ENCODE measurements at regions not wholly inside any gene's neighbourhood (a gene's known extent, or its start where the extent isn't known, plus 50 kb on each side); places are given as distances from the start of the nearest gene placed in this dataset.

DNA sequence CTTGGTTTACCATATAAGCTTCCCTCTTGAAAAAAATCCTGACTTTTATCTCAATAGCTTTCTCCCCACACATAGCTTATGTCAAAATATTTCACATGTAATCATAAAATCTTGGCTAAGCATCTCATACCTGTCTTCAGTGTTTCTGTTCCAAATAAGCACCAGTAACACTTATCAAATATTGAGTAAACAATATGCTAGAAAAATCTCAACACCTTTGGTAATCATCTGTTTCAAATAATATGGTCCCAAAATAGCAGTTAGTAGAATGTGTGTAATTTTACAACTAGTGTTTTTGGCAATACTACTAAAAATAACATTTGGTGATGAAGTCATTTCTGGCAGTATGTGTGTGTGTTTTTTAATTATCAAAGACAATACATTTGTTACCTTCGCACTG, 2138.2 kb downstream of the PCDH7 start:
- H3K27me3 ChIP-seq (ENCODE audit: control insufficient read depth, insufficient read depth, low read length): no peaks in the 10 kb centered on the region
- H3K36me3 ChIP-seq (ENCODE audit: control insufficient read depth, insufficient read depth, low read length): no peaks in the 10 kb centered on the region
- TF ChIP-seq, protein P1, sequence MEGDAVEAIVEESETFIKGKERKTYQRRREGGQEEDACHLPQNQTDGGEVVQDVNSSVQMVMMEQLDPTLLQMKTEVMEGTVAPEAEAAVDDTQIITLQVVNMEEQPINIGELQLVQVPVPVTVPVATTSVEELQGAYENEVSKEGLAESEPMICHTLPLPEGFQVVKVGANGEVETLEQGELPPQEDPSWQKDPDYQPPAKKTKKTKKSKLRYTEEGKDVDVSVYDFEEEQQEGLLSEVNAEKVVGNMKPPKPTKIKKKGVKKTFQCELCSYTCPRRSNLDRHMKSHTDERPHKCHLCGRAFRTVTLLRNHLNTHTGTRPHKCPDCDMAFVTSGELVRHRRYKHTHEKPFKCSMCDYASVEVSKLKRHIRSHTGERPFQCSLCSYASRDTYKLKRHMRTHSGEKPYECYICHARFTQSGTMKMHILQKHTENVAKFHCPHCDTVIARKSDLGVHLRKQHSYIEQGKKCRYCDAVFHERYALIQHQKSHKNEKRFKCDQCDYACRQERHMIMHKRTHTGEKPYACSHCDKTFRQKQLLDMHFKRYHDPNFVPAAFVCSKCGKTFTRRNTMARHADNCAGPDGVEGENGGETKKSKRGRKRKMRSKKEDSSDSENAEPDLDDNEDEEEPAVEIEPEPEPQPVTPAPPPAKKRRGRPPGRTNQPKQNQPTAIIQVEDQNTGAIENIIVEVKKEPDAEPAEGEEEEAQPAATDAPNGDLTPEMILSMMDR (IDR thresholded peaks at IDR 0.05; ENCODE audit: insufficient read depth, low read length, poor library complexity, severe bottlenecking): no peak
- no peak for DNase-seq (ENCODE audit: low read depth)
- H3K4me3 ChIP-seq (ENCODE audit: low read depth, low read length): no peak overlapping the region

DNA sequence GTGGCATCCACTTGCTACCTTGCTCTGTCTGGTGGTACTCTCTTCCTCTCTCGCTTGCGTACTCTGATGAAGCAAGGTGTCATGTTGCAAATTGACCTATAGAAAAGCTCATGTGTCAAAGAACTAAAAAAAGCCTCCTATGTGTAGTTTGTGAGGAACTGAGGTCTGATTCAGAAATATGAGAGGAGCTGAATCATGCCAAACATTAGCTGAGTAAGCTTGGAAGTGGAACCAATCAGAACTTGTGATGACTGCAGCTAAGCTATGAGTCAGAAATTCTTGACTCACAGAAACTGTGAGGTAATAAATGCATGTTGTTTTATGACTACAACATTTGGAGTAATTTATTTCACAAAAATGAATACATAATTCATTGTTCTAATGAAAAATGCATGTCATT, 2138.8 kb downstream of the PCDH7 start:
- no peaks in the 10 kb centered on the region for H3K27me3 ChIP-seq (ENCODE audit: control insufficient read depth, insufficient read depth, low read length)
- TF ChIP-seq, protein P1 (IDR thresholded peaks at IDR 0.05; ENCODE audit: insufficient read depth, low read length, poor library complexity, severe bottlenecking): no peak
- H3K4me3 ChIP-seq (ENCODE audit: low read depth, low read length): no peak overlapping the region
- peak; percentile 71 for DNase-seq (ENCODE audit: low read depth)
- no peaks in the 10 kb centered on the region for H3K36me3 ChIP-seq (ENCODE audit: control insufficient read depth, insufficient read depth, low read length)

DNA sequence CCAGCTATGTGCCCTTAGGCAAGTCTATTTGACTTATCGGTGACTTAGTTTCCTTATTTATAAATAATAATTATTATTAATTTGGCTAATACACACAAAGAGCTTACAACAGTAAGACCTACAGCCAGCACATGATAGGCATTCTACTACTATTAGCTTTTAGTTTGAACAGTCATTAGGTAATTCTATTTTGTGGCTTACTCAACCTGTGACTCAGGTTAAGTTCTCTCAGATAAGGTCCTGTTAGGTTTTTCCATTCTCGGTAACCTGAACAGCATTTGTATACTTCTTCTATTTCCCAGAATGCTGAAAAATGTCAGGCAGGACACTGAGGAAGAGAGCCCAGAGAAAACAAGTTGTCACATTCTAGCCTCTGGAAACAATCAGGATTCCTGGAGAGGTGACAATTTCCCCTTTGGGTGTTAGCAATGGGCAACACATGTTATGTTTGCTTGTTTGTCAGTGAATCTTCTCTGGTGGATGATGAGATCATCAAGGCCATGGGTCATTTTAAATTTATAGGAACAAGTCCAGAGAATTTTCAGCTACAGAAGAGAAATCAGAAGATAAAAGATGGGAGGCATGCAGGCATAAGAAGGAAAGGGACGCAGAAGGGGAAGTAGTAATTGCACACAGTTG, 2144.7 kb downstream of the PCDH7 start:
- Histone ChIP-seq H3K27me3 (ENCODE audit: control insufficient read depth, insufficient read depth, low read length) (no peaks in the 10 kb centered on the region), H3K36me3 (ENCODE audit: control insufficient read depth, insufficient read depth, low read length) (no peaks in the 10 kb centered on the region), H3K4me3 (ENCODE audit: low read depth, low read length) (no peak overlapping the region)
- TF ChIP-seq, protein P1 (IDR thresholded peaks at IDR 0.05; ENCODE audit: insufficient read depth, low read length, poor library complexity, severe bottlenecking): no peak
- DNase-seq (ENCODE audit: low read depth): no peak

DNA sequence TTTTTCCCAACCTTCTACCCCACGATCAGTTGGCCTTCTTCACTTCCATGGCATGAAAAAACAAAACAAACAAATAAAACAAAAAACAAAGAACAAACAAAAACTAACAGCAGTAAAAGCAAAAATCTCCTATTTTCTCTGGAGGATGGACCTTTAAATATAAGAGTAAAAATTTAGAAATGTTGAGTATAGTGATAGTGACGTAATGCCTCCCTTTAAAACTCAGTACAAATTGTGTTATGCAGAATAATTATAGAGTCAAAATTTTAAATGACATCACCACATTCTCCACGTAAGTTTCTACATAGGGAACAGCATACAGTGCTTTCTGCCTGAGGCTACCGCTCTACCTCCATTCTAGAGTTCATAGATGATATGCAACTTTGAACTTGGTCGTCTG, 2156.4 kb downstream of the PCDH7 start:
- H3K36me3 ChIP-seq (ENCODE audit: control insufficient read depth, insufficient read depth, low read length): no peaks in the 10 kb centered on the region

DNA sequence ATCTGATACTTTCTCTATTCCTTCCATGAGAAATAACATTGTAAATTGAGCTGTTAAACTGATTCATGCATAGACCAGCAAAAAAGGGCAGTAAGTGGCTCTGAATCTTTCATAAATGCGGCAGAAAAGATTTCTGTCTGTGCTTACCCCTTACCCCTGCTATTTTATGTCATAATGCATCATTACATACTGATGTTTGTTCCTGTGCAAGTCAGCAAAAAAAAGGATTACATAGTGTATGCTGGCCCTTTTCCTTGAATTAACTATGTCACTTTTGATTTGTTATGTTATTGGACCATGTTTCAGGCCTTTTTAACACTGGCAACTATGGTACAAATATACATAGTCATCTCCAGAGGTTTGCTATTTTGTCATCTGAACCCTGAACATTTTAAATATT, 2159.7 kb downstream of the PCDH7 start:
- H3K4me3 ChIP-seq (ENCODE audit: low read depth, low read length): no peak overlapping the region
- no peaks in the 10 kb centered on the region for H3K36me3 ChIP-seq (ENCODE audit: control insufficient read depth, insufficient read depth, low read length)
- TF ChIP-seq, protein P1 (IDR thresholded peaks at IDR 0.05; ENCODE audit: insufficient read depth, low read length, poor library complexity, severe bottlenecking): no peak
- H3K27me3 ChIP-seq (ENCODE audit: control insufficient read depth, insufficient read depth, low read length): no peaks in the 10 kb centered on the region
- no peak for DNase-seq (ENCODE audit: low read depth)

More for the DNA sequence above, 2156.4 kb downstream of the PCDH7 start:
- Histone ChIP-seq H3K27me3 (ENCODE audit: control insufficient read depth, insufficient read depth, low read length) (no peaks in the 10 kb centered on the region), H3K4me3 (ENCODE audit: low read depth, low read length) (no peak overlapping the region)
- no peak for DNase-seq (ENCODE audit: low read depth)
- TF ChIP-seq, protein P1 (IDR thresholded peaks at IDR 0.05; ENCODE audit: insufficient read depth, low read length, poor library complexity, severe bottlenecking): no peak

DNA sequence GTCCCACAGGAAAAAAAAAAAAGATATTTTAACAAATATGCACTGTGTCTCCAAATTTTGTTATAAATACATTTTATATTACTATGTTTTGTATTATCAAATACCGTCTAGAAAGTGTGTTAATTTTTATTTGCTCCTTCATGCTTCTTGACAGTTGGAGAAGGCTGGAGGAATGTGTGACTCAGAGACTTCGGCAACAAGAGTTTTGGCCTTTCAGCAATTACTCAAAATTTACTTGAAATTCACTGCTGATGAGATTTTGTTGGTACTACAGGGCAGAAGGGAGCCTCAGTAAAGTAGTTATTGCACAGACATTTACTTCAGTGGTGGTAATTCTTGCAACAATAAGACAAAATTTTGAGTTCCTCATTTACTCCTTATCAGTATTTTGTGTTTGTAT, 2164.0 kb downstream of the PCDH7 start:
- Histone ChIP-seq H3K4me3 (ENCODE audit: low read depth, low read length) (no peak overlapping the region), H3K36me3 (ENCODE audit: control insufficient read depth, insufficient read depth, low read length) (no peaks in the 10 kb centered on the region), H3K27me3 (ENCODE audit: control insufficient read depth, insufficient read depth, low read length) (no peaks in the 10 kb centered on the region)
- TF ChIP-seq, protein P1 (IDR thresholded peaks at IDR 0.05; ENCODE audit: insufficient read depth, low read length, poor library complexity, severe bottlenecking): no peak
- no peak for DNase-seq (ENCODE audit: low read depth)

All from kidney epithelial cell (primary cell).